ENCODE measurements at regions not wholly inside any gene's neighbourhood (a gene's known extent, or its start where the extent isn't known, plus 50 kb on each side); places are given as distances from the start of the nearest gene placed in this dataset.

DNA sequence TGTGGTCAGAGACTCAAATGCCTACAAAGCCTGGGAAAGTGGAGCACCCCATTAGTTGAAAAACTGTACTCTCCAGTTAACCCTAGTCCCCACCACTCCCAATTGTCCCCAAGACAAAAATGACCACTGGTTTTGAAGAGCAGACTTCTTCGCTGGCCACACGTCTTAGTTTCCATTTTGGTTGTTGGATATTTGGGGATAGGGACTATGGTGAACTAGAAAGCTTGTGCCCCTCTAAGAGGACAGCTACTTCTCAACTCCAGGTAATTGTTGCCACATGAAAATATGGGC lies 109.4 kb upstream of the SPRY4 start:
- no peak for DNase-seq (ENCODE audit: low read depth in 2 of 2)

DNA sequence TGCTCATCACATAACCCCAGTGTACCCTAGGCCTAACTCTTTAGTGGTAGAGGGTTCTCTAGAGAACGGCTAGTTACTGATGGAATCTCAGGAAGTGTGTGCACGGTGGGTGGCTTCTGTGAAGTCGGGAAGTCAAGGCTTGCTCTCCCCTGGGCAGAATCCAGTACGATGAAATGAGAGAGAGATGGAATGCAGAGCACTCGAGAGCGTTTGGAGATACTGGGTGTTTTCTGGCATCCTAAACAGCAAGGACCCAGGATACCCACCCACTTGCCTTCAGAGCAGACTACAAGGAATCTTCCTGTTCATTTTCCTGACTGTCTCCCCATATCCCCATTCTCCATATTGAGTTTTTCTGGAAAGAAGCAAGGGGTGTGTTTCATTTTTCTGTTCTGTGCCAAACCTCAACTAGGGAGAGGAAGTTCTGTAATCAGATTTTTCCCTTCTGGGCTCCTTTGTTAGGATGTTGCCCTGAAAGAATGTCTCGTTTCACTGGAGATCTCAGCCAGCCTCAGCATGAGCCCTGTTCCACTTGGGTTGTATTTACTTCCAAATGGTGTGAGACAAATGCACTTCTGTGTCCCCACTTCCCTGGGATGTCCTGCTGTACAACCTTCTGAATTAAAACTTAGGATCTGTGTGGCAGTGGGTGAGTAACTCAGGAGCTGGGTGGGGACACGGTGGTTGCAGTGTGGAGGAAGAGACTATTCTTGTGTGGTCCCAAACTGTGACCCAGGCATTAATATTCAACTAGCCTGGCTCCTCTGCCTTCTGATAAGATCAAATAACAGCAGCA lies 108.9 kb upstream of the SPRY4 start:
- DNase-seq (ENCODE audit: low read depth in 2 of 2): peak in 1 of 2 experiments; percentile 26

GRCh38 chr5:142432961-142433360 lies 108.1 kb upstream of the SPRY4 start:
- no peak for DNase-seq (ENCODE audit: low read depth in 2 of 2)

GRCh38 chr5:142432369-142432863 lies 107.6 kb upstream of the SPRY4 start:
- DNase-seq (ENCODE audit: low read depth in 2 of 2): no peak

DNA sequence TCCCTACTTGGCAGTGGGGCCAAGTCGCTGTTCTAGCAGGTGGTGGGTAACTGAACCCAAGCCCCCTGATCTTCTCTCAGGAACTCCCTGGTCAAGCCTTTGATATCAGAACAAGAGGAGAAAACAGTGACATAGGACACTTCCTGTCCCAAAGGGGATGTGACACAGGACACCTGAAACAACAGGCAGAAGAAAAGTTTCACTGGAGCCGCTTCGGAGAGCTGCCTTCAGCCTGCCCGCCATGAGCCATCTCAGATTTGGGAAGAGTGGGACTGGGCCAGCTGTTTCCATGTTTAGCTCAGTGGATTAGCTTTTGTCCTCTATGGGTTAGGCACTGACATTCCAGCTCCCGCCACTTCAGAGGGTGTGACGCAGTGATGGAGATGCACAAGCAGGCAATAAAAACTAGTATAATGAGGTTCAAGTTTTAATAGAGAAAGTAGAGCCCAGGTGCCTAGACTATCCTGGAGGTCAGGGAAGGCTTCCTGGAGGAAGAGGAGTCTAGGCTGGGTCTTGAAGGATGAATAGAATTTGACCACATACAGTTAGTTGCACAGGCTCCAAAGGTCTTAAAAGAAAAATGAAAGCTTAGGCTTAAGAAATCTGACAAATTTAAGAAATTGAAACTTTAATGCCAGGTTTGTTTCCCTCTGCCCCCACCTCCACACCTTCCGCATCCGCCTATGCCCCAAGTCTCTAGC lies 104.1 kb upstream of the SPRY4 start:
- no peak for DNase-seq (ENCODE audit: low read depth in 2 of 2)

- no peak for DNase-seq (ENCODE audit: low read depth in 2 of 2)
Measured at GRCh38 chr5:142428036-142428772, 103.4 kb upstream of the SPRY4 start.

- DNase-seq (ENCODE audit: low read depth in 2 of 2): no peak
Measured at GRCh38 chr5:142427529-142427928, 102.7 kb upstream of the SPRY4 start.

DNA sequence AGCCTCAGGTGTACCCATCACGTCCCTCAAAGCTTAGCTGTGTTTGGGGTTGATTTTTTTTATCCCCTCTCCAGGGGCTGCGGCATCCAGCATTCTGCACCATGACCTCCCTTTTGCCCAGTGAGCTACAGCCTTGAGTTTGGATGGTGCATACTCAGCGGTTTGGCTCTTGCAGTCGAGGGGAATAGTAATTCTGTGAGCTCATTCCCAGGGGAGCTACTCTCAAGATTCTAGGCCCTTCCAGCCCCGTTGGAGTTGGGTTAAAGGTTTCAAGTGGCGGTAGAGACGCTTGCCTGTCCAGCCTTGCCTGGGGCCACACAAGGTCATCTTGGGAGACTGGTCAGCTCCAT lies 102.2 kb upstream of the SPRY4 start:
- no peak for DNase-seq (ENCODE audit: low read depth in 2 of 2)

GRCh38 chr5:142426129-142427014 lies 101.6 kb upstream of the SPRY4 start:
- DNase-seq (ENCODE audit: low read depth in 2 of 2): no peak

DNA sequence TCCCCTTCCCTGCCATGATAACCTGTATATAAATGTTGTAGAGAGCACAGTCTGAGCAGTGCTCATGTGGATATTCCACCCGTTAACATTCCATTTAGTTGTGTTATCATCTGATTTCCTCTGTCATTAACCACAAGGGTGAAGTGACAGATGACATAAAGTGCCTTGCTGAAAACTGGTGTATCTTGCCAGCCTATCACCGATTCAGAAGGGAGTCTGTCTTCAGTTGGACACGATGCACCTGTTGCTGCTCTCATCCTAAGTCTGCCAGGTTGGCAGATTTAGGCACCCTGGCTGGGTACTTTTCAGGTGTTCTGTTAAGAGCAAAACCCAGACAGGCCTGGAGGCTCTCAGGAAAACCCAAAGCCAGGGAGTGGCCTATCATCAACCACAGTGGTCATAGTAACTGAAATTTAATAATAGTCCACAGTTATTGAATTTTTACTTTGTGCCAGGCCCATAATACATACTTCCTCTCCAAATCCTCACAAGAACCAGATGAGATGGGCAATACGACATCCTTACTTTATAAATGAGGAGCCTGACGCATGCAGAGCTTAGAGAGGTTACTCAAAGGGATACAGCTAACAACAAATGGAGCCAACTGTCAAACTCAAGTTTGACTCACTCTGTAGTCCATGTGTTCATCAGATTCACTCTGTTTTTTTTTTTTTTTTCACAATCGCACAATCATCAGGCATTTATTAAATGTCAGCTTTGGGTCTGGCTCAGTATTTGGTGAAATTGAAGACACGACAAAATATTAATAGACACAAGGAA lies 100.7 kb upstream of the SPRY4 start:
- peak in 1 of 2 experiments; percentile 57 for DNase-seq (ENCODE audit: low read depth in 2 of 2)

DNA sequence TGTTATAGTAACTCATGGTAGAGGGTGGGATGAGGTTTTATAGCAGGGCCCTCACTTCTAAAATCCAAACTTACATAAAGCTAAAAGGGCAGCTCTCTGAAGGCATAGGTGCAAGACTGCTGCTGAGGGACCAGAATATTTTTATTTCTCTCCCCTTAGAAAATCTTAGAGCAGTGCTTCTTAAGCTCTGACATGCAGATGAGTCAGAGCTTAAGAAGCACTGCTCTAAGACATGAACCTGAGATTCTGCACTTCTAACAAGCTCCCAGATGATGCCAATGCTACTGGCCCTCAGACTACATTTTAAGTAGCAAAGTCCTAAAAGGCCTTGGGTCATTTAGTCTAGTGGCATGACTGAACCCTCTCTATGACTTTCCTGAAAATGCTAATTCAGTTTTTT lies 97.6 kb upstream of the SPRY4 start:
- DNase-seq (ENCODE audit: low read depth in 2 of 2): no peak

DNA sequence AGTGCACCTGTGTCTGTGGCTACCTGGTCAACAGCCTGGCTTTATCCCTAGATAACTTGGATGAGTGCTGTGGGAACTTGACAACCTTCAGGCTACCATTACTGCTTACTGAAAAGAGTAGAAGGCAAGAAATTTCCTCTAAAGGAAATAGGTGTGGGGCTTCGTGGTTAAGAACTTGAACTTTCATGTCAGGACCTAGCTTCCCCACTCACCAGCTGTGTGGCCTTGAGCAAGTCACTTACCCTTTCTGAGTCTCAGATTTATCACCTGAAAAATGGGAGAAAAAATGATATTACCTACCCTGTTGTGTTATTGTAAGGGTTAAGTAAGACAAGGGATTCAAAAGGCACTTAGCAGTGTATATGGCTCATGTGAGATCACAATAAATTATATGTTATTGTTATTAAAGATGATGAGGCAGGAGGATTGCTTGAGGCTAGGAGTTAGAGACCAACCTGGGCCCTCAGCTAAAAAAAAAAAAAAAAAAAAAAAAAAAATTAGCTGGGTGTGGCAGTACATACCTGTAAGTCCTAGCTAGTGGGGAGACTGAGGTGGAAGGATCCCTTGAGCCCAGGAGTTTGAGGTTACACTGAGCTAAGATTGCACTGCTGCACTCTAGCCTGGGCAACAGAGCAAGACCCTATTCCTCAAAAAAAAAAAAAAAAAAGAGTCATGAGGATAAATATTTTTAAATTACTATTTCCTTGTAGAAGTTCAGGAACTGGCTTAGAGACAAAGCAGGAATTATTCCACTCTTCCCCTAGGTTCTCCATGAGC lies 97.0 kb upstream of the SPRY4 start:
- no peak for DNase-seq (ENCODE audit: low read depth in 2 of 2)

DNA sequence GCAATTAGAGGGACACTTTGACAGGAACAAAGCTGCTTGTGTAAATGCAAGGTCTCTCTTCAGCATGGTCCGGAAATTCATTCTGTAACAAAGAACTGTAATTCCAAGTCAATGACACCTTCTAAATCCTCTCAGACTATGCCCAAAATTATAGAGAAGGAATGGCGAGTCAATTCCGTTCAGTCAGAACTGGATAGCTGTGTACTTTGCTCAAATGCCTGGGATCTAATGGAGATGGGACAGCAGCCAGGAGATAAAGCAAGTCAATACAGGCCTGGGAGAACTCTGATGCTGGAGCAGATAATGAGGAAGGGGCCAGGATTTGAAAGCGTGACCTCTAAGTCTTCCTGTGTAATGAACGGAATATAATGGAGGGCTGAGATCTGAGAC lies 96.4 kb upstream of the SPRY4 start:
- no peak for DNase-seq (ENCODE audit: low read depth in 2 of 2)

DNA sequence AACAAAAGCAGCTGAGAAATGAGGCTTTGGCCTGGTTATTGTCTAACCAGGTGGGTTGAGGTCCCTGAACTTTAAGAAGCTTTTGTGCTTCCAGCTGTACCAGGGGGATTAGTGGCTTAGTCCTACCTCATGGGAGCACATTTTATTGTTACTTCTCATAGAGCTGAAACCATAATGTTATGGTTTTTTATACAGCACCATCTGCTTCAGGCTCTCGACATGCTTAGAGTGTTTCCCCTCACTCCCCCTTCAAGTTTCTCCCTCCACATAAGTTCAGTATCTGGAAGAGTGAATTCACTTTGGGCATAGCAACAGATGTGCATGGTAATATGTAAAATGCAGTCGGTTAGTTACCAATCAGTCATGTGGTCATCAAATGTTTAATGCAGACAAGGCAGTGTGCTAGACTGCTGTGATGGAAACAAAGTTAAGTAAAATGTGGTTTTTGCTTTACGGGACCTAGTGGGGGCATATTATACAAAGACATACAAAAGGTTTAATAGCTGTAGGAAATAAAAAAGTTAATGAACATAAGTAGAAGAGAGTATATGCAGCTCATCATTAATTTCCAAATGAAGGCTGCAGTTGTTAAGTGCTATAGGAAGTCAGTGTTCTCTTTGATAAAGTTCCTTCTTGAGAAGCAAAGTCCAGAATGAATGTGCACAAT lies 95.9 kb upstream of the SPRY4 start:
- no peak for DNase-seq (ENCODE audit: low read depth in 2 of 2)

- no peak for DNase-seq (ENCODE audit: low read depth in 2 of 2)
Measured at GRCh38 chr5:142412581-142412980, 87.8 kb upstream of the SPRY4 start.

DNA sequence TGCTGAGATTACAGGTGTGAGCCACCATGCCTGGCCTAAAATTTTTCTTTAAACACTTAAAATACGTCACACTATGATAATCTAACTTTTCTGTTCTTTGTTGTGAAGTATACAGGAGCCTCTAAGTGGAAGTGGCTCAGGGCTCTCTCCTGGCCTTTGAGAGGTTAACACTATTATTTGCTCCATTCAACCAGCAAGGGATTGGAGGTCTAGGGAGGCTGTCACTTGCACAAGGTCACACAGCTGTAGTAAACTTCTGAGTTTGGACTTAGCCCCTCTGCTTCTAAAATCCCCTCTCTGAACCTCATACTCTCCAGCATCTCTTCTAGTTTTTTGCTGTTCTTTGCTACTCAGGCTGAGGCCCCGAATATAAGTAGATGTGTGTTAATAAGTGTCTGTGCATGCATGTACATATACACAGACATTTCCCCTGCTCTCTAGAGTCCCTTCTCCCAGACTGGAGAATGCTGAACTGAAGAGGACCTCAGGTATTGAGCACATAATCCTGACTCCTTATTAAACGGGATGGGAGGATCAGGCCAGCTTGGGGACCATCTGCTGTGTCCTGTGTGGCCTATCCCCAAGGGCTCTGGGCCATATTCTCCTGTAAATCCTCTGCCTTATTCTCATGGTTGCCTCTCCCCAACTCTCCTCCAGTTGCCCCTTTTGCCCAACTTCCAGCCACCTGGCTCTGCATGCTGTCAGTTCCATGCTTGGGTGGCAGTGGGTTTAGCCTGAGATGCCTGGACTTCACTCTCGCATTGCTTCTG lies 87.0 kb upstream of the SPRY4 start:
- DNase-seq (ENCODE audit: low read depth in 2 of 2): no peak

- no peak for DNase-seq (ENCODE audit: low read depth in 2 of 2)
Measured at GRCh38 chr5:142411103-142411502, 86.3 kb upstream of the SPRY4 start.

GRCh38 chr5:142408981-142409481 lies 84.2 kb upstream of the SPRY4 start:
- DNase-seq (ENCODE audit: low read depth in 2 of 2): no peak

DNA sequence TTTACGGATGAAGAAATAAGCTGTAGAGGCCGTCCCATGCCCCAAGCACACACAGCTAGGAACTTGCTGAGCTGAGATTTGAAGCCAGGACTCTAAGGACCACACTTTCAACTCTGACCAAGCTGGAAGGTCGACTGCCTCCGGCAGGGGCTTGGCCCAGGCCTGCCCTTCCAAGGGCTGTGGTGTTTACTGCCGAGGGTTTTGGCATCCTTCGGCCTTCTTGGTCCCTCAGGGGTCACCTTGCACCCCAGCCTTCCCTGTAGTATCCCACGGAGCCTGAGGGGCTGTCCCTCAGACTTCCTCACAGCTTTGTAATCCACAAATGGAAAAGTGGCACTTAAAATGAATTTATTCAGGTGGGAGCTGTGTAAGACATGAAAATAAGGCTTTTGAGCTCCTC lies 83.7 kb upstream of the SPRY4 start:
- DNase-seq (ENCODE audit: low read depth in 2 of 2): no peak

All from fibroblast of skin of left biceps (primary cell).